Neuron (in vitro differentiated cells): ENCODE measurements at regions not wholly inside any gene's neighbourhood (a gene's known extent, or its start where the extent isn't known, plus 50 kb on each side); places are given as distances from the start of the nearest gene placed in this dataset.

Experiments
- H2AFZ ChIP-seq: one replicate; pipeline ENCODE4 v1.6.1; 2013; ENCODE audit warnings: low read depth, mild to moderate bottlenecking, inconsistent platforms, low read length, moderate library complexity
- H3K27me3 ChIP-seq: one replicate; pipeline ENCODE4 v1.6.1; 2013; ENCODE audit warnings: low read length; ENCODE audit not compliant: insufficient read depth
- H3K36me3 ChIP-seq: one replicate; pipeline ENCODE4 v1.6.1; 2013; ENCODE audit warnings: low read length; ENCODE audit not compliant: insufficient read depth
- H3K4me1 ChIP-seq: one replicate; pipeline ENCODE4 v1.6.1; 2013; ENCODE audit warnings: low read length; ENCODE audit not compliant: insufficient read depth
- H3K4me3 ChIP-seq: 2 replicates; pipeline ENCODE4 v1.5.1; 2013; ENCODE audit warnings: mild to moderate bottlenecking, low read length, moderate library complexity
- H3K9me3 ChIP-seq: one replicate; pipeline ENCODE4 v1.6.1; 2013; ENCODE audit warnings: low read length

DNA sequence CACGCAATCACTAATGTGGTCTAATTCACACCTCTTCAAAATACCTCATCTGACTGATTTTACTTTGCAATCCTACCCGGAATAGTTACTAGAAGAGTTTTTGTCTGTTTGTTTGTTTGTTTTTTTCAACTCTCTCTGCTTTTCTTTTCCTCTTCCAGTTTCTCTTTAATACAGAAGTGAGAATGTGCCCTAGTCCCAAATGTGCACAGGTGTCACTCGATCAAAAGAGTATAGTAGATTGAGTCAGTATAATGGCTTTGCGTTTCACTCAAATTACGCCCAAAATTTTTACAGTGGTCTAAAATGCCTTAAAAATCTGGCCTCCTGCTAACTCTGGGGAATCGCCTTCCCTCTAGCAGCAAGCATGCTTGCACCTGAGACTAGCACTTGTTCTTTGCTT lies 1536.8 kb downstream of the KCNT2 start:
- H3K4me1 ChIP-seq = no peaks in the 10 kb centered on the region
- H3K4me3 ChIP-seq = no peak overlapping the region
- H3K27me3 ChIP-seq = no peaks in the 10 kb centered on the region
- H3K9me3 ChIP-seq = no peaks in the 10 kb centered on the region
- H2AFZ ChIP-seq = no peak overlapping the region
- H3K36me3 ChIP-seq = no peaks in the 10 kb centered on the region

DNA sequence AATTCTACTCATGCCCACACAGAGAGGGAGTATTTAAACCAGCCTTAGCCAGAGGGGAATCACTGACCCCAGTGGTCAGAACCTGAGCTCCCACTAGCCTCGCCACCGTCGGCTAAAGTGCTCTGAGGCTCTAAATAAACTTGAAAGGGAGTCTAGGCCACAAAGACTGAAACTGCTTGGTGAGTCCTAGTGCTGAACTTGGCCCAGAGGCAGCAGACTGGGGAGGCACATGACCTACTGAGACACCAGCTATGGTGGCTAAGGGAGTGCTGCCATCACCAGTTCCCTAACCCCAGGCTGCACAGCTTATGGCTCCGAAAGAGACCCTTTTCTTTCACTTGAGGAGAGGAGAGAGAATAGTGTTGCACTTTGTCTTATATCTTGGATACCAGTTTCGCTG lies 1542.8 kb downstream of the KCNT2 start:
- H3K27me3 ChIP-seq = no peaks in the 10 kb centered on the region
- H3K36me3 ChIP-seq = no peaks in the 10 kb centered on the region
- H2AFZ ChIP-seq = no peak overlapping the region
- no peaks in the 10 kb centered on the region for H3K4me1 ChIP-seq
- no peaks in the 10 kb centered on the region for H3K9me3 ChIP-seq
- no peak overlapping the region for H3K4me3 ChIP-seq

DNA sequence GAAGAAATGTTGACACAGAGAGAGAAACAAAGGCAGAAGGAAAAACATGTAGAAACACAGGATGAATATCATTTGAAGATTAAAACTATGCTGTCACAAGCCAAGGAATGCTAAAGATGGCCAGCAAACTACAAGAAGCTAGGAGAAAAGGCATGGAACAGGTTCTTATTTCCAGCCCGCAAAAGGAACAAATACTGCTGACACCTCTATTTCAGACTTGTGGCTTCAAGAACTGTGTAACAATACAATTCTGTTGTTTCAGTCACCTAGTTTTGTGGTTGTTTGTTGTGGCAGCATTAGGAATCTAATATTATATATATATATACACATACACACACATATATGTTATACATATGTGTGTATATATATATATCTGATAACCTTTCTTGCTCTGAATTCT lies 1543.9 kb downstream of the KCNT2 start:
- Histone ChIP-seq H3K4me1 (no peaks in the 10 kb centered on the region), H3K27me3 (no peaks in the 10 kb centered on the region), H3K36me3 (no peaks in the 10 kb centered on the region), H2AFZ (no peak overlapping the region), H3K4me3 (no peak overlapping the region), H3K9me3 (no peaks in the 10 kb centered on the region)

DNA sequence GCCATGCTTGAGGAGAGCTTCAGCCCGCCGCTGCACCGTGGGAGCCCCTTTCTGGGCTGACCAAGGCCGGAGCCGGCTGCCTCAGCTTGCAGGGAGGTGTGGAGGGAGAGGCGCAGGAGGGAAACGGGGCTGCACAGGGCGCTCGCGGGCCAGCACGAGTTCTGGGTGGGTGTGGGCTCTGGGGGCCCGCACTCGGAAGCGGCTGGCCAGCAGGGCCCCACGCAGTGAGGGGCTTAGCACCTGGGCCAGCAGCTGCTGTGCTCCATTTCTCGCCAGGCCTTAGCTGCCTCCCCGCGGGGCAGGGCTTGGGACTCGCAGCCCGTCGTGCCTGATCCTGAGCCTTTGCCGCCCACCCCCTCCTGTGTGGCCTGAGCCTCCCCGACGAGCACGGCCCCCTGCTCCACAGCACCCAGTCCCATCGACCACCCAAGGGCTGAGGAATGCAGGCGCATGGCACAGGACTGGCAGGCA lies 1554.0 kb downstream of the KCNT2 start:
- Histone ChIP-seq H3K4me3 (no peak overlapping the region), H3K36me3 (no peaks in the 10 kb centered on the region), H3K9me3 (no peaks in the 10 kb centered on the region), H2AFZ (no peak overlapping the region), H3K27me3 (no peaks in the 10 kb centered on the region), H3K4me1 (no peaks in the 10 kb centered on the region)

DNA sequence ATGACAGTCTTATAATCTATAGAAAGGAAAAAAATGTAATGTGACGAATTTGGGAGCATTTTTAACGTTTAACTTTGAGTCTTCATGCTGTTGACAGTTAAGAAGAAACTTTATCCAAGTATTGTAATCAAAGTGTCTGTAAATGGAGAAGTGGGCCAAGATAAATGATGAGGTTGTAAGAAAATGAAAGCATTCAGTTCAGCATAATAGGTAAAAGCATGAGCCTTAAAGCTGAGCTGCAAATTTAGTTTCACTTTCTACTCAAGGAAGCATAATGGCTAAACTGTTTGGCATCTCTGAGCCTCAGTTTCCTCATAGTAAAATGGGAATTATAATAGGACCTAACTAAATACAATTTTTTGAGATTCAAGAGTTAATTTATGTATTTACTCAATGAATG lies 1554.8 kb downstream of the KCNT2 start:
- no peaks in the 10 kb centered on the region for H3K4me1 ChIP-seq
- no peaks in the 10 kb centered on the region for H3K9me3 ChIP-seq
- no peaks in the 10 kb centered on the region for H3K36me3 ChIP-seq
- no peak overlapping the region for H3K4me3 ChIP-seq
- no peak overlapping the region for H2AFZ ChIP-seq
- H3K27me3 ChIP-seq = no peaks in the 10 kb centered on the region

DNA sequence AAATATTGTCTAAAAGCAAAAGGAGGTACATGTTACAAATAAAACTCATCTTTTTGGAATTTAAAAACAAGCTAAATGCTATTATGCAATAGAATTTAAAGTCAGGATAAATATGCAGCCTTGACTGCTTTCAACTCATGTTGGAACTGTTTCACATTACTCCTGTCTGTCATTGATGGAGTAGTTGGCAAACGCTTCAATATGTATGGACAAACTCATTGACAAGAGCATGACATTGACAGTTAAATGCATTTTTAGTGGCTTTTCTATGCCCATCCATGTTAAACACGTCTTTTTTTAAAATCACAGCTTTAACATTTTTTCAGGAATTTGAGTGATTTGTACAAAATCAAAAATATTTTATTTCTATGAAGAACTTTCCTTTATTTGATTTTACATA lies 1560.5 kb downstream of the KCNT2 start:
- no peaks in the 10 kb centered on the region for H3K27me3 ChIP-seq
- H3K9me3 ChIP-seq = no peaks in the 10 kb centered on the region
- no peaks in the 10 kb centered on the region for H3K36me3 ChIP-seq
- H3K4me1 ChIP-seq = no peaks in the 10 kb centered on the region
- H3K4me3 ChIP-seq = no peak overlapping the region
- no peak overlapping the region for H2AFZ ChIP-seq

DNA sequence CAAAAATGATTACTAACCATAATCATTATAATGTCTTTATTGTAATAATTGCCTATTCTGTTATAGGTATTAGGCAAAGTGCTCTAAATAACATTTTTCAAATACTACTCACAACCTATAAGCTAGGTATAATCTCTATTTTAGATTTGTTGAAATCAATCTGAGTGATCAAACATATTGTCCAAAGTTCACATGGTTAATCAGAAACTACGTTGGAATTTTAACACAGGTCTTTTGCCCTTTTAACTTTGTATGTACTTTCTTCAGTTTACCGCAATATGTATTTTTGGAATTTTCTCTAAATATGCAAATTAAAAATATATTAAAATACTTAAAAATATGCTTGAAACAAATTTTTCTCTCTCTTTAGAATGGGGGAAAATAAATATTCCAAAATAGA lies 1563.2 kb downstream of the KCNT2 start:
- no peaks in the 10 kb centered on the region for H3K4me1 ChIP-seq
- no peaks in the 10 kb centered on the region for H3K36me3 ChIP-seq
- no peaks in the 10 kb centered on the region for H3K27me3 ChIP-seq
- H3K4me3 ChIP-seq = no peak overlapping the region
- no peaks in the 10 kb centered on the region for H3K9me3 ChIP-seq
- no peak overlapping the region for H2AFZ ChIP-seq

DNA sequence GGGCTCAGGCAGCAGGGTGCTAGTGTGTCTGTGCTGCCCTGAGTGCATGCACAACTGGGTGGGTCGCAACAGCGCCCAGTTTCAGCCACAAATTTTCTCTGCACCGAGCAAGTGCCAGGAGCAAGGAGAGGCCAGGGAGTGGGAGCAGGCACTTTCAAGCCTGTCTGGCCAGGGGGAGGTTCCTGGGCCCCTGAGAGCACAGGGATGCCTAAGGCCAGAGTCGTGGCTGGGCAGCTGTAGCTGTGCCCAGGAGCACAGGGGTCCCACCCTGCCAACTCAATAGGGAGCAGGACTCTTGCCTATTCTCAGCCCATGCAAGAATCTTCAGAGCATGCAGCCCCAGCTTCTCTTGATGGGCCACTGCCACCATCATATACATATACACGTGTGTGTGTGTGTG lies 1577.4 kb downstream of the KCNT2 start:
- no peak overlapping the region for H3K4me3 ChIP-seq

DNA sequence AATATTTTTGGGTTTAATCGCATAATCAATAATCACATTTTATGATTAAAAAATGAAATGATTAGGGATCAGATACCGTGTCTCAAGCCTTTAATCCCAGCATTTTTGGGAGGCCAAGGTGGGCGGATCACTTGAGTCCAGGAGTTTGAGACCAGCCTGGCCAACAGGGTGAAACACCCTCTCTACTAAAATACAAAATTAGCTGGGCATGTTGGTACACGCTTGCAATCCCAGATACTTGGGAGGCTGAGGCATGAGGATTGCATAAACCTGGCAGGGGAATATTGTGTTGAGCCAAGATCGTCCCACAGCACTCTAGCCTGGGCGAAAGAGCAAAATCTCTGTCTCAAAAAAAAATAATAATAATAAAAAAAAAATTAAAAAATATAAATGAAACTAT lies 1581.4 kb downstream of the KCNT2 start:
- no peaks in the 10 kb centered on the region for H3K36me3 ChIP-seq
- H2AFZ ChIP-seq = no peak overlapping the region
- no peaks in the 10 kb centered on the region for H3K4me1 ChIP-seq
- no peaks in the 10 kb centered on the region for H3K9me3 ChIP-seq
- no peaks in the 10 kb centered on the region for H3K27me3 ChIP-seq
- H3K4me3 ChIP-seq = no peak overlapping the region

More for the DNA sequence above, 1577.4 kb downstream of the KCNT2 start:
- H3K9me3 ChIP-seq = no peaks in the 10 kb centered on the region
- no peaks in the 10 kb centered on the region for H3K36me3 ChIP-seq
- no peaks in the 10 kb centered on the region for H3K4me1 ChIP-seq
- no peaks in the 10 kb centered on the region for H3K27me3 ChIP-seq
- H2AFZ ChIP-seq = no peak overlapping the region

DNA sequence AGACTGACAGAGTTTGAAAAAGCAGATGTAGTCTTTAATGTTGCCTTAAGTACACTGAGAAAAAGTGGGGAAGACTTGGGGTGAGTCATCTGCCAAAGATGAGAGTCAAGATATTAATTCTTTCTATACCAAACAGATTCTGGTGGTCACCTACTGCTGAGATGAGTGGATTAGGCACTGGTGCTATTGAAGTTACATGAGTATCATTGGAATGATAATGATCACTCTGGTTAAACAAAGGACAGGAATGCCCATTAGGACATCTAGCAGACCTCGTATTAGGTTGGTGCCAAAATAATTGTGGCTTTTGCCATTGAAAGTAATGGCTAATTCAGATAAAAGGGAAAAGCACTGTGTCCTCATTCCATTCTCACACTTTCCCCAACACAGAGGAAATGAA lies 1588.9 kb downstream of the KCNT2 start:
- Histone ChIP-seq H3K27me3 (no peaks in the 10 kb centered on the region), H3K4me3 (no peak overlapping the region), H3K9me3 (no peaks in the 10 kb centered on the region), H2AFZ (no peak overlapping the region), H3K4me1 (no peaks in the 10 kb centered on the region), H3K36me3 (no peaks in the 10 kb centered on the region)

DNA sequence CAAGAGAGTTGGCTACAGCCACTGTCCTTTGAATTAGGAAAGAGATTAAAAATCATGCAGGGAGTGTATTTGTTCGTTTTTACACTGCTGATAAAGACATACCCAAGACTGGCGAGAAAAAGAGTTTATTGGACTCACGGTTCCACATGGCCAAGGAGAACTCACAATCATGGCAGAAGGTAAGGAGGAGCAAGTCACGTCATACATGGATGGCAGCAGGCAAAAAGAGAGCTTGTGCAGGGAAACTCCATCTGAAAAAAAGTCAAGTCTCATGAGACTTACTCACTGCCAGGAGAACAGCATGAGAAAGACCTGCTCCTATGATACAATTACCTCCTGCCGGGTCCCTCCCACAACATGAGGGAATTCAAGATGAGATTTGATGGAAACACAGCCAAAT lies 1595.2 kb downstream of the KCNT2 start:
- H3K36me3 ChIP-seq = no peaks in the 10 kb centered on the region
- no peaks in the 10 kb centered on the region for H3K27me3 ChIP-seq
- H3K9me3 ChIP-seq = no peaks in the 10 kb centered on the region
- no peak overlapping the region for H3K4me3 ChIP-seq
- peaks cover 7% of the 10 kb centered on the region for H3K4me1 ChIP-seq
- no peak overlapping the region for H2AFZ ChIP-seq

DNA sequence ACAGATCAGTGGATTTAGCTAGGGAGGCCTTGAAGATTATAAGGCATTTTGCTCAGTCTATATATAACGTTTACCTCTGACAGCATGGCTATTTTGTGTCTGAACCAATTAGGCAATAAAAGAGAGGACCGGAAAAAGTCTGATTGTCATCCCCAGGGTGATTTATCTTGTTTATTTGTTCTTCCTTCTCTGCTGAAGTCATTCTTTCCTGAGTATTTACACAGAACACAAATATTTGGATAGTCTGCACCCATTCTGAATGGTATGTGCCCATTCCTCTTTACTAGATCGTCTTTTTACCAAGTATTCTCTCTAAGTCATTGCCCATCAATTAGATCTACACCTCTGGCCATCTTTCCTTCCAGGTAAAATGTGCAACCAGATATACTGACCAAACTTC lies 1602.9 kb downstream of the KCNT2 start:
- H3K9me3 ChIP-seq = no peaks in the 10 kb centered on the region
- no peaks in the 10 kb centered on the region for H3K27me3 ChIP-seq
- no peaks in the 10 kb centered on the region for H3K36me3 ChIP-seq
- no peak overlapping the region for H3K4me3 ChIP-seq
- no peak overlapping the region for H2AFZ ChIP-seq
- H3K4me1 ChIP-seq = no peaks in the 10 kb centered on the region

DNA sequence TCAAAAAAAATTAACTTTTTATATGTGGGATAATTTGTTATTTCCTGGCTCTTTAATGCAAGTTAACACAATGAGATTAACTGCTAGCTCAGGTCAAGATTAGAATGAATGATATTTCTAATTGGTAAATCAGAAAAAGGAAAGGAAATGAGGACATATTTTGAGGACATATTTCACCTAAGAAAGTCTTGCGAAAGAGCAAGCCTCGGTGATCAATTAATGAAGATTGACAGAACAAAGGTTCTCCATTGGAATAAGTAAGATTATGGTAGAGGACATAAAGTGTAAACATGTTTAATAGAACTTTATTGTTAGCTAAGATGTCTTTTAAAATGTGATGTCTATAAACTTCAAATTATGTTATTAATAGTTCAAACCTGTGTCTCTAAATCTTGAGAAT lies 1617.8 kb downstream of the KCNT2 start:
- H3K27me3 ChIP-seq = no peaks in the 10 kb centered on the region
- no peaks in the 10 kb centered on the region for H3K4me1 ChIP-seq
- no peaks in the 10 kb centered on the region for H3K9me3 ChIP-seq
- no peak overlapping the region for H3K4me3 ChIP-seq
- H2AFZ ChIP-seq = no peak overlapping the region
- no peaks in the 10 kb centered on the region for H3K36me3 ChIP-seq

DNA sequence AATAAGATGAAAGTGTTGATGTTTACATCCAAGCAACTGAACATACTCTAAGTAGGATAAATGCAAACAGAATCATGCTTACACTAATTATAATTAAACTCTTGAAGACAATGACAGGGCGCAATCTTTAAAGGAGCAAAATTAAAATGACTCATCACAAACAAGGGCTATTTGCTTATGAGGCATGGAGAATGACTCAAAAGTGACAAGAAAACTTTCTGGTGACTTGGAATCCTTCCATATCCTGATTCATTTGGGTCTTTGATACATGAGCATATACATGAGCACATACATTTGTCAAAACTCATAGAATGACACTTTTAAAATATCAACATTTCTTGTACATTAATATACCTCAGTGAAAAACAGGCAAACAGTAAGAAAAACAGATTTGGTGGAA lies 1632.3 kb downstream of the KCNT2 start:
- Histone ChIP-seq H3K4me1 (no peaks in the 10 kb centered on the region), H3K4me3 (no peak overlapping the region), H3K36me3 (no peaks in the 10 kb centered on the region), H2AFZ (no peak overlapping the region), H3K27me3 (no peaks in the 10 kb centered on the region), H3K9me3 (no peaks in the 10 kb centered on the region)
